NCI-H2171 (cell line): ENCODE measurements at regions not wholly inside any gene's neighbourhood (a gene's known extent, or its start where the extent isn't known, plus 50 kb on each side); places are given as distances from the start of the nearest gene placed in this dataset.
"Not testable (repeated sequence)": the region's sequence is repeated elsewhere in the genome, so short reads cannot be mapped to it uniquely, and the experiment has no call there.

Experiments used
- DNase-seq: peaks from one replicate; lab custom pipeline; 2025; lab: John Stamatoyannopoulos, UW

- no peak for DNase-seq
Observed at GRCh38 chr20:8990770-8991169, 78.1 kb upstream of the PLCB4 start.

GRCh38 chr20:8994045-8994444, 74.8 kb upstream of the PLCB4 start:
- DNase-seq: no peak

- no peak for DNase-seq
Observed at GRCh38 chr20:8995761-8996160, 73.1 kb upstream of the PLCB4 start.

- DNase-seq: peak; percentile 42
Observed at GRCh38 chr20:8996817-8997512, 71.9 kb upstream of the PLCB4 start.

GRCh38 chr20:8997701-8998117, 71.2 kb upstream of the PLCB4 start:
- DNase-seq: no peak

GRCh38 chr20:9011121-9011520, 57.8 kb upstream of the PLCB4 start:
- no peak for DNase-seq

- not testable (repeated sequence) for DNase-seq
Observed at GRCh38 chr20:9015232-9015983, 53.5 kb upstream of the PLCB4 start.

- DNase-seq: no peak
Observed at GRCh38 chr20:9015984-9016324, 52.9 kb upstream of the PLCB4 start.

GRCh38 chr20:9018346-9018745, 50.5 kb upstream of the PLCB4 start:
- no peak for DNase-seq
